ENCODE measurements at regions not wholly inside any gene's neighbourhood (a gene's known extent, or its start where the extent isn't known, plus 50 kb on each side); places are given as distances from the start of the nearest gene placed in this dataset.

- Histone ChIP-seq H3K4me1 (ENCODE audit: control insufficient read depth in 1 of 2, insufficient read depth in 2 of 2, low read depth in 1 of 2, low read length in 1 of 2) (peaks cover 0 to 21% of the 10 kb centered on the region in 2 experiments; a peak in 2 of 4 replicates), H3K79me2 (ENCODE audit: insufficient read depth) (peaks cover 62% of the 10 kb centered on the region), H3K27me3 (ENCODE audit: insufficient read depth) (no peaks in the 10 kb centered on the region), H3K9ac (peak overlapping the region; percentile 75; the same call in 1 of the 2 replicates), H3F3A (replicated peaks; ENCODE audit: insufficient read depth) (no peaks in the 10 kb centered on the region), H4K20me1 (ENCODE audit: insufficient read depth) (peaks cover 17% of the 10 kb centered on the region), H3K4me2 (peak overlapping the region; percentile 86), H2AFZ (ENCODE audit: low read depth) (no peak overlapping the region), H3K4me3 (ENCODE audit: low read depth in 2 of 2, low read length in 1 of 2) (peak overlapping the region in 1 of 2 experiments; percentile 90; a peak in 3 of 4 replicates), H3K9me2 (no peaks in the 10 kb centered on the region), H3K9me3 (no peaks in the 10 kb centered on the region), H3K27ac (ENCODE audit: low read depth in 2 of 2, low read length in 1 of 2) (peak overlapping the region in 1 of 2 experiments; percentile 30; a peak in 1 of 4 replicates), H3K36me3 (replicated peaks in 1 of 2; ENCODE audit: control insufficient read depth in 1 of 2, insufficient read depth in 2 of 2, low read length in 1 of 2) (peaks cover 6 to 8% of the 10 kb centered on the region in 2 experiments)
- POLR2A ChIA-PET = no interaction called here
- WGBS (ENCODE audit: low lambda C conversion rate) = 45% methylated on average over 3 of the region's 3 CpGs
- no peak for DNase-seq
- CTCF ChIA-PET = interaction anchor here (0.8 to 2.0 kb wide), 2 partner anchors 19 to 33 kb away, joined by 3 to 6 read pairs; no protein-coding TSS in a partner anchor
- 0 out of 2 replicates have a peak, but pooled peaks have one; percentile 3 for TF ChIP-seq MXI1 (IDR thresholded peaks at IDR 0.05; ENCODE audit: low read depth, low read length)
- no peak for TF ChIP-seq RCOR1 (IDR thresholded peaks at IDR 0.05; ENCODE audit: low read length)
Measured at GRCh38 chr3:44001072-44001471, 240.6 kb upstream of the TOPAZ1 start.

GRCh38 chr3:44003801-44004200 lies 237.9 kb upstream of the TOPAZ1 start:
- no peaks in the 10 kb centered on the region for H3K27me3 ChIP-seq (ENCODE audit: insufficient read depth)
- DNase-seq = no peak
- H3F3A ChIP-seq (replicated peaks; ENCODE audit: insufficient read depth) = no peaks in the 10 kb centered on the region
- H3K79me2 ChIP-seq (ENCODE audit: insufficient read depth) = peaks cover 62% of the 10 kb centered on the region
- no peak overlapping the region for H3K27ac ChIP-seq (ENCODE audit: low read depth in 2 of 2, low read length in 1 of 2)
- H3K4me1 ChIP-seq (ENCODE audit: control insufficient read depth in 1 of 2, insufficient read depth in 2 of 2, low read depth in 1 of 2, low read length in 1 of 2) = peaks cover 0 to 15% of the 10 kb centered on the region in 2 experiments; a peak in 2 of 4 replicates
- no peak overlapping the region for H3K4me3 ChIP-seq (ENCODE audit: low read depth in 2 of 2, low read length in 1 of 2)
- POLR2A ChIA-PET = no interaction called here
- H2AFZ ChIP-seq (ENCODE audit: low read depth) = no peak overlapping the region
- H3K9ac ChIP-seq = no peak overlapping the region
- H3K36me3 ChIP-seq (replicated peaks in 1 of 2; ENCODE audit: control insufficient read depth in 1 of 2, insufficient read depth in 2 of 2, low read length in 1 of 2) = peaks cover 6 to 10% of the 10 kb centered on the region in 2 experiments
- H4K20me1 ChIP-seq (ENCODE audit: insufficient read depth) = peaks cover 17% of the 10 kb centered on the region
- no peaks in the 10 kb centered on the region for H3K9me2 ChIP-seq
- TF ChIP-seq TAF1 (IDR thresholded peaks at IDR 0.05; ENCODE audit: borderline replicate concordance, low read depth, low read length) = no peak
- TF ChIP-seq EP300 (IDR thresholded peaks at IDR 0.05; ENCODE audit: borderline replicate concordance in 1 of 2, low read depth in 1 of 2, low read length in 1 of 2) = no peak
- TF ChIP-seq, protein P1, sequence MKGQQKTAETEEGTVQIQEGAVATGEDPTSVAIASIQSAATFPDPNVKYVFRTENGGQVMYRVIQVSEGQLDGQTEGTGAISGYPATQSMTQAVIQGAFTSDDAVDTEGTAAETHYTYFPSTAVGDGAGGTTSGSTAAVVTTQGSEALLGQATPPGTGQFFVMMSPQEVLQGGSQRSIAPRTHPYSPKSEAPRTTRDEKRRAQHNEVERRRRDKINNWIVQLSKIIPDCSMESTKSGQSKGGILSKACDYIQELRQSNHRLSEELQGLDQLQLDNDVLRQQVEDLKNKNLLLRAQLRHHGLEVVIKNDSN (IDR thresholded peaks at IDR 0.05; ENCODE audit: borderline replicate concordance, low read depth) = no peak
- no peak for TF ChIP-seq USF2 (IDR thresholded peaks at IDR 0.05; ENCODE audit: borderline replicate concordance, low read depth, low read length)
- no peak for TF ChIP-seq SIN3A (IDR thresholded peaks at IDR 0.05; ENCODE audit: borderline replicate concordance, low read depth, low read length)
- no peak for TF ChIP-seq FOXM1 (IDR thresholded peaks at IDR 0.05; ENCODE audit: low read depth)
- no peak for TF ChIP-seq MEF2A (IDR thresholded peaks at IDR 0.05; ENCODE audit: borderline replicate concordance, low read depth)
- no peak for TF ChIP-seq SMC3 (IDR thresholded peaks at IDR 0.05; ENCODE audit: low read depth, low read length)
- TF ChIP-seq RXRA (IDR thresholded peaks at IDR 0.05; ENCODE audit: borderline replicate concordance, low read depth) = no peak
- no peak for TF ChIP-seq YY1 (IDR thresholded peaks at IDR 0.05; ENCODE audit: low read depth)
- TF ChIP-seq, protein P2, sequence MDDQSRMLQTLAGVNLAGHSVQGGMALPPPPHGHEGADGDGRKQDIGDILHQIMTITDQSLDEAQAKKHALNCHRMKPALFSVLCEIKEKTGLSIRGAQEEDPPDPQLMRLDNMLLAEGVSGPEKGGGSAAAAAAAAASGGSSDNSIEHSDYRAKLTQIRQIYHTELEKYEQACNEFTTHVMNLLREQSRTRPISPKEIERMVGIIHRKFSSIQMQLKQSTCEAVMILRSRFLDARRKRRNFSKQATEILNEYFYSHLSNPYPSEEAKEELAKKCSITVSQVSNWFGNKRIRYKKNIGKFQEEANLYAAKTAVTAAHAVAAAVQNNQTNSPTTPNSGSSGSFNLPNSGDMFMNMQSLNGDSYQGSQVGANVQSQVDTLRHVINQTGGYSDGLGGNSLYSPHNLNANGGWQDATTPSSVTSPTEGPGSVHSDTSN (IDR thresholded peaks at IDR 0.05) = no peak
- CTCF ChIA-PET = interaction anchor here (0.8 to 1.3 kb wide), 3 partner anchors 131 to 232 kb away, joined by 3 to 4 read pairs (median 3); no protein-coding TSS in a partner anchor
- H3K9me3 ChIP-seq = no peaks in the 10 kb centered on the region
- WGBS (ENCODE audit: low lambda C conversion rate) = 86% methylated on average over 6 of the region's 6 CpGs
- H3K4me2 ChIP-seq = no peak overlapping the region
